Pancreas (tissue), 10 donors: ENCODE measurements at regions not wholly inside any gene's neighbourhood (a gene's known extent, or its start where the extent isn't known, plus 50 kb on each side); places are given as distances from the start of the nearest gene placed in this dataset.

Experiments
- ATAC-seq, 4 donors: fragments of 200-7000 bp; cut with Tn5 transposase; one replicate each; pipeline versions ENCODE4 v1.8.0 to v1.9.1; 2020; ENCODE audit warnings: mild to moderate bottlenecking in 4 of 4, moderate library complexity in 4 of 4
- DNase-seq, 6 donors: peaks; one replicate each; pipeline ENCODE4 v3.0.0-alpha.2; 2020
- FAIRE-seq: peaks from 2 replicates; lab custom pipeline; 2012; peaks lifted over from hg19 to GRCh38; lab: Jason Lieb, UNC
- H3K27ac ChIP-seq, 4 donors: fragments of 200-600 bp; sonication (generic); 1 replicate in 3 of 4; 2 replicates in 1 of 4; pipeline versions ENCODE4 v1.5.0 to v1.8.0; 2020
- H3K27me3 ChIP-seq, 4 donors: fragments of 200-600 bp; one replicate each; pipeline ENCODE4 v1.8.0; 2021
- H3K36me3 ChIP-seq, 3 donors: fragments of 200-600 bp; sonication (generic) in 1 of 3; one replicate each; pipeline versions ENCODE4 v1.5.0 to v1.8.0; 2020 to 2021
- H3K4me1 ChIP-seq, 3 donors: fragments of 200-600 bp; one replicate each; pipeline ENCODE4 v1.8.0; 2021
- H3K4me3 ChIP-seq, 4 donors: fragments of 200-600 bp; sonication (generic) in 2 of 4; one replicate each; pipeline versions ENCODE4 v1.5.0 to v1.8.0; 2020 to 2021
- H3K9me3 ChIP-seq, 4 donors: fragments of 200-600 bp; one replicate each; pipeline ENCODE4 v1.8.0; 2021
- CTCF ChIP-seq, 4 donors: fragments of 200-600 bp; sonication (generic) in 3 of 4; IDR thresholded peaks; one replicate each; pipeline versions ENCODE4 v1.5.0 to v1.8.0; 2021; ENCODE audit warnings: antibody characterized with exemption in 4 of 4
- WGBS, 2 donors: extraction: QIAGEN DNeasy Blood & Tissue Kit; methylation state at CpG; one replicate each; pipeline ENCODE4 v1.1.7; 2013; 5-methylcytosine and 5-hydroxymethylcytosine counted together
- intact Hi-C, 3 donors: fragments of 100-400 bp; cut with DNase I; formaldehyde crosslinking; loops; one replicate each; pipeline versions ENCODE4 v1.11.1 to v1.14.2; 2022
- microRNA-seq, 2 donors: library from miRNA; unstranded; fragments of <30 nt; microRNA quantifications; one replicate each; pipeline versions ENCODE4 to v1.1.0, GENCODE V29; 2019 to 2020
- donor health status: healthy with polysubstance abuse.
- donor health status: DM: no; HTN: no; CAD: no; lungs with moderate emphysema.
- donor health status: DM: no; HTN: no; CAD: no.
- donor health status: control.
- donor health status: control.
- donor health status: Bipolar disorder and iron deficiency.
- donor health status: DM: yes; HTN: yes; CAD: no.
- donor health status: DM: no; HTN: no; CAD: no.
- donor health status: DM: no; HTN: no; CAD: no.
- donor health status: DM: yes; HTN: yes; CAD: no.

- H3K27me3 ChIP-seq: no peaks in the 10 kb centered on the region
- no peaks in the 10 kb centered on the region for H3K9me3 ChIP-seq
- no peaks in the 10 kb centered on the region for H3K4me1 ChIP-seq
- no peak overlapping the region for H3K27ac ChIP-seq
- no peak overlapping the region for H3K4me3 ChIP-seq
- intact Hi-C loops: no loop called here
- TF ChIP-seq CTCF (IDR thresholded peaks at IDR 0.05): no peak
- ATAC-seq (no peak), FAIRE-seq (no peak), DNase-seq (no peak)
- H3K36me3 ChIP-seq: no peaks in the 10 kb centered on the region
- 68 to 71% methylated on average over 7 of the region's 7 CpGs for WGBS, 2 donors
Measured at GRCh38 chr3:118846176-118846575, 188.5 kb downstream of the IGSF11 start.

Small RNAs in the stretch of these regions (microRNA-seq; reads per million reads assigned to microRNA genes)
- gene MIR4447: 0 reads per million in 2 donors
